Esophagus muscularis mucosa (tissue), 4 donors: ENCODE measurements at regions not wholly inside any gene's neighbourhood (a gene's known extent, or its start where the extent isn't known, plus 50 kb on each side); places are given as distances from the start of the nearest gene placed in this dataset.
A peak's percentile ranks its signal among the peaks of the same experiment; 100 is the strongest.

Experiments
- DNase-seq: peaks from one replicate; pipeline ENCODE4 v3.0.0-alpha.2; 2017; ENCODE audit errors: extremely low spot score
- H3K27ac ChIP-seq, 4 donors: fragments of 200-600 bp; sonication (generic); replicated peaks in 1 of 4; 1 replicate in 3 of 4; 2 replicates in 1 of 4; pipeline ENCODE4 v1.5.1; 2016 to 2019; ENCODE audit warnings: mild to moderate bottlenecking in 1 of 4
- H3K27me3 ChIP-seq, 4 donors: fragments of 200-600 bp; sonication (generic); one replicate each; pipeline versions ENCODE4 v1.5.1 to v1.6.0; 2016 to 2019
- H3K36me3 ChIP-seq, 4 donors: fragments of 200-600 bp; sonication (generic); one replicate each; pipeline ENCODE4 v1.5.1; 2016 to 2019
- H3K4me1 ChIP-seq, 4 donors: fragments of 200-600 bp; sonication (generic); one replicate each; pipeline ENCODE4 v1.5.1; 2016 to 2019
- H3K4me3 ChIP-seq, 4 donors: fragments of 200-600 bp; sonication (generic); 1 replicate in 2 of 4; 2 replicates in 2 of 4; pipeline ENCODE4 v1.5.1; 2016 to 2019; ENCODE audit warnings: mild to moderate bottlenecking in 4 of 4, moderate library complexity in 1 of 4
- H3K9me3 ChIP-seq, 4 donors: fragments of 200-600 bp; sonication (generic); 1 replicate in 3 of 4; 2 replicates in 1 of 4; pipeline ENCODE4 v1.5.1; 2016 to 2019
- EP300 ChIP-seq: sonication (generic); formaldehyde crosslinking; IDR thresholded peaks from one replicate; pipeline ENCODE4 v1.6.1; 2017; ENCODE audit warnings: antibody characterized with exemption
- POLR2A ChIP-seq: fragments of 450-650 bp; IDR thresholded peaks from one replicate; pipeline ENCODE4 v1.6.1; 2017; ENCODE audit warnings: antibody characterized with exemption, moderate library complexity, mild to moderate bottlenecking, low read depth
- POLR2AphosphoS5 ChIP-seq, 2 donors: sonication (generic); formaldehyde crosslinking; IDR thresholded peaks; one replicate each; pipeline ENCODE4 v1.6.1; 2017; ENCODE audit warnings: antibody characterized with exemption in 2 of 2
- WGBS: methylation state at CpG from one replicate; pipeline ENCODE4 v1.1.5; 2018; 5-methylcytosine and 5-hydroxymethylcytosine counted together
- intact Hi-C: fragments of 100-400 bp; cut with DNase I; formaldehyde crosslinking; loops from one replicate; pipeline ENCODE4 v1.15.1; 2023
- TF ChIP-seq, protein P1 (sequence below), 3 experiments: fragments of 200-600 bp in 2 of 3; fragments of 450-650 bp in 1 of 3; sonication (generic) in 2 of 3; IDR thresholded peaks; one replicate each; pipeline ENCODE4 v1.5.1; 2017 to 2019; ENCODE audit warnings: antibody characterized with exemption in 3 of 3, mild to moderate bottlenecking in 2 of 3, moderate library complexity in 1 of 3

- Histone ChIP-seq H3K27me3 (no peaks in the 10 kb centered on the region), H3K9me3 (no peaks in the 10 kb centered on the region), H3K27ac (no peak overlapping the region), H3K36me3 (no peaks in the 10 kb centered on the region), H3K4me3 (no peak overlapping the region), H3K4me1 (no peaks in the 10 kb centered on the region)
- 79% methylated on average over 4 of the region's 4 CpGs for WGBS
- TF ChIP-seq EP300 (no peak), POLR2A (no peak), POLR2AphosphoS5 (IDR thresholded peaks at IDR 0.05) (no peak)
- TF ChIP-seq, protein P1, sequence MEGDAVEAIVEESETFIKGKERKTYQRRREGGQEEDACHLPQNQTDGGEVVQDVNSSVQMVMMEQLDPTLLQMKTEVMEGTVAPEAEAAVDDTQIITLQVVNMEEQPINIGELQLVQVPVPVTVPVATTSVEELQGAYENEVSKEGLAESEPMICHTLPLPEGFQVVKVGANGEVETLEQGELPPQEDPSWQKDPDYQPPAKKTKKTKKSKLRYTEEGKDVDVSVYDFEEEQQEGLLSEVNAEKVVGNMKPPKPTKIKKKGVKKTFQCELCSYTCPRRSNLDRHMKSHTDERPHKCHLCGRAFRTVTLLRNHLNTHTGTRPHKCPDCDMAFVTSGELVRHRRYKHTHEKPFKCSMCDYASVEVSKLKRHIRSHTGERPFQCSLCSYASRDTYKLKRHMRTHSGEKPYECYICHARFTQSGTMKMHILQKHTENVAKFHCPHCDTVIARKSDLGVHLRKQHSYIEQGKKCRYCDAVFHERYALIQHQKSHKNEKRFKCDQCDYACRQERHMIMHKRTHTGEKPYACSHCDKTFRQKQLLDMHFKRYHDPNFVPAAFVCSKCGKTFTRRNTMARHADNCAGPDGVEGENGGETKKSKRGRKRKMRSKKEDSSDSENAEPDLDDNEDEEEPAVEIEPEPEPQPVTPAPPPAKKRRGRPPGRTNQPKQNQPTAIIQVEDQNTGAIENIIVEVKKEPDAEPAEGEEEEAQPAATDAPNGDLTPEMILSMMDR (IDR thresholded peaks at IDR 0.05), result no peak
- intact Hi-C loops, result no loop called here
- peak; percentile 42 for DNase-seq
These were observed 301.9 kb downstream of the TEX13C start for GRCh38 chrX:125621588-125621927.

DNA sequence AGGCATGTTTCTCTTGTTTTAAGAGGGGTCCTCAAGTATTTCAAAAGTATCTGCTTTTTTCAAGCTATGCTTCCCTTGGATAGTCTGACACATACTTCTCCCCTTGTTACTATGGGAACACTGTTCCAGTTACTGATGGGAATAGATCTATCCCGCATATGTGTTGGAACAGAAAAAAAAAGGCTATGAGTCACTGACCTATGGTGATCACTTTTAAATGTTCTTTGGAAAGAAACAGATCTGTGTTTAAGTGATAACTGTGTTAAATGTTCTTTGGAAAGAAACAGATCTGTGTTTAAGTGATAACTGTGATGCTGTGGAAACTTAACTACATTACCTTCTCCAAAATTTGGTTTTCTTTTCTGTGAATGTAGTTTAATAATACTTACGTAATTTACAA is 303.2 kb downstream of the TEX13C start:
- H3K36me3 ChIP-seq, result no peaks in the 10 kb centered on the region
- no peaks in the 10 kb centered on the region for H3K27me3 ChIP-seq
- no peak overlapping the region for H3K27ac ChIP-seq
- no peak overlapping the region for H3K4me3 ChIP-seq
- TF ChIP-seq POLR2A (no peak), EP300 (no peak), POLR2AphosphoS5 (IDR thresholded peaks at IDR 0.05) (no peak)
- DNase-seq, result no peak
- H3K9me3 ChIP-seq, result no peaks in the 10 kb centered on the region
- 71% methylated on average over 2 of the region's 2 CpGs for WGBS
- intact Hi-C loops, result no loop called here
- no peaks in the 10 kb centered on the region for H3K4me1 ChIP-seq

GRCh38 chrX:125627676-125628075 is 308.0 kb downstream of the TEX13C start:
- Histone ChIP-seq H3K27me3 (no peaks in the 10 kb centered on the region), H3K4me3 (no peak overlapping the region), H3K27ac (no peak overlapping the region), H3K9me3 (no peaks in the 10 kb centered on the region), H3K36me3 (no peaks in the 10 kb centered on the region), H3K4me1 (no peaks in the 10 kb centered on the region)
- no peak for TF ChIP-seq EP300
- TF ChIP-seq POLR2AphosphoS5 (IDR thresholded peaks at IDR 0.05), result no peak
- TF ChIP-seq, protein P1 (IDR thresholded peaks at IDR 0.05), result no peak
- WGBS, result 50% methylated on average over 4 of the region's 6 CpGs
- intact Hi-C loops, result no loop called here
- no peak for DNase-seq

DNA sequence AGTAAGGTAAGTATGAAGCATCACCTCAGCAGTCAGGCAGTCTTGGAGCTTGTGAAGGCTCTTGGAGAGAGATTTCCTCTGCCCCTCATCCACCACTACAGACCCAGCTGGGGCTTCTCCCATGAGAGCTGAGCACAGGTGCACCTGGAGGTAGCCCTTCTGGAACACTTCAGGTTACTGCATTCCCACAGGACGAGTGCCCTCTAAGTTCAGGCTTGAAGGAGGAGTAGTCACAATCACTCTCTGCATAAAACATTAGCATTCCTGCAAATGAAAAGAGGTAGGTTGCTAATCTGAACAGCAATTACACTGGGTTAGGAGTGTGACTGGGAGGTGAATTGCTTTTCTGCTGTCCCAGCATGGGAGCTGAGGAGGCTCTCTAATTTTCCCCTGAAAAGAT is 308.8 kb downstream of the TEX13C start:
- 57% methylated on average over 1 of the region's 1 CpG for WGBS
- no peaks in the 10 kb centered on the region for H3K27me3 ChIP-seq
- H3K4me3 ChIP-seq, result no peak overlapping the region
- H3K27ac ChIP-seq, result no peak overlapping the region
- H3K9me3 ChIP-seq, result no peaks in the 10 kb centered on the region
- TF ChIP-seq POLR2AphosphoS5 (IDR thresholded peaks at IDR 0.05) (no peak), EP300 (no peak), POLR2A (no peak)
- TF ChIP-seq, protein P1 (IDR thresholded peaks at IDR 0.05), result no peak
- DNase-seq, result no peak
- intact Hi-C loops, result no loop called here
- H3K36me3 ChIP-seq, result no peaks in the 10 kb centered on the region
- H3K4me1 ChIP-seq, result no peaks in the 10 kb centered on the region

- H3K36me3 ChIP-seq, result no peaks in the 10 kb centered on the region
- WGBS, result 53% methylated on average over 1 of the region's 1 CpG
These were observed 321.7 kb downstream of the TEX13C start for GRCh38 chrX:125641405-125641804.

More at GRCh38 chrX:125641405-125641804, 321.7 kb downstream of the TEX13C start:
- Histone ChIP-seq H3K4me1 (no peaks in the 10 kb centered on the region), H3K9me3 (peaks cover 0 to 3% (median 0%) of the 10 kb centered on the region in 4 donors), H3K4me3 (no peak overlapping the region), H3K27me3 (no peaks in the 10 kb centered on the region), H3K27ac (no peak overlapping the region)
- TF ChIP-seq POLR2AphosphoS5 (IDR thresholded peaks at IDR 0.05) (no peak), EP300 (no peak), POLR2A (no peak)
- TF ChIP-seq, protein P1 (IDR thresholded peaks at IDR 0.05), result no peak
- intact Hi-C loops, result no loop called here
- DNase-seq, result no peak
